K562 (cell line): ENCODE measurements at regions not wholly inside any gene's neighbourhood (a gene's known extent, or its start where the extent isn't known, plus 50 kb on each side); places are given as distances from the start of the nearest gene placed in this dataset.

Experiments
- ATAC-seq: fragments of 200-7000 bp; cut with Tn5 transposase; 3 replicates; pipeline ENCODE4 v1.9.1; 2020; ENCODE audit warnings: moderate library complexity
- BruUV-seq: library from RNA; stranded (reverse); fragments of 400-500 nt; replicated peaks from 2 replicates; lab custom pipeline; 2021; lab: Mats Ljungman, UMichigan
- CTCF ChIA-PET: fragments of 300-600 bp; formaldehyde crosslinking; extraction: SDS; loops from one replicate; lab custom pipeline; 2021; ENCODE audit warnings: low intra/inter-chr PET ratio; lab: Yijun Ruan, JAX
- POLR2A ChIA-PET: fragments of 300-600, 350-650 bp; sonication (Branson Sonifier 250); formaldehyde crosslinking; extraction: SDS; loops from one replicate; lab custom pipeline; 2021; ENCODE audit warnings: antibody characterized with exemption, inconsistent platforms; lab: Yijun Ruan, JAX
- DNase-seq, 4 experiments: peaks; one replicate each; pipeline versions ENCODE4 v3.0.0 to v3.0.0-alpha.2; 2011 to 2018; ENCODE audit warnings: low spot score in 3 of 4, mixed read lengths in 3 of 4; ENCODE audit errors: extremely low read depth in 1 of 4
- FAIRE-seq: peaks from 2 replicates; lab custom pipeline; 2011; peaks lifted over from hg19 to GRCh38; lab: Jason Lieb, UNC
- H2AFZ ChIP-seq: 2 replicates; pipeline ENCODE4 v1.6.0; 2011; ENCODE audit warnings: low read depth, low read length, control low read depth, inconsistent platforms
- H3K27ac ChIP-seq: fragments of 200-600 bp; 3 replicates; pipeline ENCODE4 v1.8.0; 2011; ENCODE audit warnings: low read depth, mild to moderate bottlenecking, control low read depth, inconsistent platforms, low read length, moderate library complexity, mixed read lengths; ENCODE audit errors: extremely low read depth
- H3K27me3 ChIP-seq, 2 experiments: fragments of 300-600 bp in 1 of 2; 2 replicates in 1 of 2; 3 replicates in 1 of 2; pipeline versions ENCODE4 v1.6.0 to v1.8.0; 2011; ENCODE audit warnings: inconsistent platforms in 2 of 2, low read length in 2 of 2, mild to moderate bottlenecking in 1 of 2, mixed read lengths in 1 of 2, moderate library complexity in 1 of 2; ENCODE audit not compliant: control insufficient read depth in 2 of 2, insufficient read depth in 2 of 2
- H3K36me3 ChIP-seq: fragments of 300-600 bp; 3 replicates; pipeline ENCODE4 v1.8.0; 2011; ENCODE audit warnings: mild to moderate bottlenecking, low read length, inconsistent platforms; ENCODE audit not compliant: control insufficient read depth, insufficient read depth
- H3K4me1 ChIP-seq, 2 experiments: fragments of 200-600 bp in 1 of 2; replicated peaks in 1 of 2; 2 replicates in 1 of 2; 3 replicates in 1 of 2; pipeline versions ENCODE4 v1.5.1 to v1.8.0; 2011; ENCODE audit warnings: inconsistent platforms in 2 of 2, low read length in 2 of 2, mild to moderate bottlenecking in 1 of 2, mixed read lengths in 1 of 2, moderate library complexity in 1 of 2; ENCODE audit not compliant: control insufficient read depth in 2 of 2, insufficient read depth in 2 of 2
- H3K4me2 ChIP-seq: 2 replicates; pipeline ENCODE4 v1.6.1; 2011; ENCODE audit warnings: low read length, control low read depth, inconsistent platforms, mixed read lengths; ENCODE audit not compliant: insufficient read depth
- H3K4me3 ChIP-seq: fragments of 200-600 bp; sonication (generic), shearing (Covaris generic); 2 replicates; pipeline ENCODE4 v1.5.1; 2016; ENCODE audit warnings: control low read depth, inconsistent platforms
- H3K79me2 ChIP-seq: fragments of 200-600 bp; 3 replicates; pipeline ENCODE4 v1.8.0; 2011; ENCODE audit warnings: low read length, inconsistent platforms; ENCODE audit not compliant: control insufficient read depth, insufficient read depth
- H3K9ac ChIP-seq, 2 experiments: 2 replicates each; pipeline versions ENCODE4 v1.6.0 to v1.6.1; 2011; ENCODE audit warnings: low read depth in 2 of 2, low read length in 2 of 2, control low read depth in 1 of 2, inconsistent platforms in 1 of 2, mild to moderate bottlenecking in 1 of 2, mixed read lengths in 1 of 2; ENCODE audit not compliant: insufficient read depth in 1 of 2
- H3K9me1 ChIP-seq: one replicate; pipeline ENCODE4 v1.6.0; 2011; ENCODE audit warnings: inconsistent platforms, mild to moderate bottlenecking, low read length, moderate library complexity; ENCODE audit not compliant: control insufficient read depth, insufficient read depth
- H3K9me3 ChIP-seq: replicated peaks from 2 replicates; pipeline ENCODE4 v1.5.1; 2011; ENCODE audit warnings: low read depth, low read length, inconsistent platforms; ENCODE audit not compliant: control insufficient read depth, insufficient read depth
- H4K20me1 ChIP-seq: replicated peaks from 2 replicates; pipeline ENCODE4 v1.6.1; 2011; ENCODE audit warnings: low read length, inconsistent platforms, mixed read lengths; ENCODE audit not compliant: control insufficient read depth, insufficient read depth
- CEBPG ChIP-seq, 3 experiments: fragments of 200-800 bp in 1 of 3; sonication (Bioruptor generic) in 1 of 3; sonication (generic) in 1 of 3; formaldehyde crosslinking in 1 of 3; IDR thresholded peaks in 2 of 3; conservative IDR thresholded peaks in 1 of 3; 2 replicates each; pipeline versions ENCODE4 v1.6.1 to v1.8.0; 2016 to 2022; ENCODE audit warnings: missing compliant biosample characterization in 2 of 3, missing genetic modification characterization in 2 of 3, mild to moderate bottlenecking in 1 of 3, missing genetic modification reagents in 1 of 3
- DMBX1 ChIP-seq: fragments of 250-450 bp; sonication (Bioruptor Pico); IDR thresholded peaks from 2 replicates; pipeline ENCODE4 v1.8.0; 2022; ENCODE audit warnings: inconsistent platforms, mild to moderate bottlenecking, moderate library complexity, borderline replicate concordance
- FOXA1 ChIP-seq: fragments of 450-650 bp; IDR thresholded peaks from 2 replicates; pipeline ENCODE4 v1.6.1; 2016; ENCODE audit warnings: mild to moderate bottlenecking, borderline replicate concordance
- NR2C1 ChIP-seq, 2 experiments: fragments of 450-650 bp; IDR thresholded peaks; 2 replicates each; pipeline ENCODE4 v1.6.1; 2017; ENCODE audit warnings: mild to moderate bottlenecking in 2 of 2, antibody characterized with exemption in 1 of 2, inconsistent platforms in 1 of 2, missing compliant biosample characterization in 1 of 2, missing genetic modification characterization in 1 of 2
- NUFIP1 ChIP-seq: fragments of 450-650 bp; IDR thresholded peaks from 2 replicates; pipeline ENCODE4 v1.6.1; 2018; ENCODE audit not compliant: partially characterized antibody
- TRIM28 ChIP-seq: fragments of 450-650 bp; IDR thresholded peaks from 2 replicates; pipeline ENCODE4 v1.6.1; 2017
- ZNF512 ChIP-seq: IDR thresholded peaks from 2 replicates; pipeline ENCODE4 v1.6.1; 2016; ENCODE audit warnings: missing genetic modification characterization, missing compliant biosample characterization
- ZNF740 ChIP-seq, 3 experiments: fragments of 200-800 bp in 1 of 3; sonication (Bioruptor generic) in 1 of 3; sonication (generic) in 1 of 3; formaldehyde crosslinking in 1 of 3; IDR thresholded peaks; 2 replicates each; pipeline versions ENCODE4 v1.6.1 to v1.8.0; 2016 to 2022; ENCODE audit warnings: mild to moderate bottlenecking in 2 of 3, missing compliant biosample characterization in 2 of 3, missing genetic modification characterization in 2 of 3, missing genetic modification reagents in 1 of 3
- WGBS: fragments of 100-300 bp; shearing (Covaris generic); methylation state at CpG from one replicate; pipeline ENCODE4 v1.1.6; 2016; ENCODE audit warnings: low coverage, mixed read lengths; ENCODE audit not compliant: insufficient coverage; ENCODE audit errors: missing lambda C conversion rate; 5-methylcytosine and 5-hydroxymethylcytosine counted together
- in situ Hi-C: fragments of 300-500 bp; cut with MboI; formaldehyde crosslinking; loops from 4 replicates; pipeline ENCODE4 v1.15.0; 2018; ENCODE audit warnings: inconsistent platforms, mixed read lengths
- intact Hi-C: fragments of 100-400 bp; cut with micrococcal nuclease; formaldehyde crosslinking; loops from 2 replicates; pipeline ENCODE4 v1.14.2; 2022
- TF ChIP-seq, protein P1 (sequence below): sonication (generic); formaldehyde crosslinking; IDR thresholded peaks from 2 replicates; pipeline ENCODE4 v1.8.0; 2023; ENCODE audit warnings: missing genetic modification reagents, mild to moderate bottlenecking, borderline replicate concordance

DNA sequence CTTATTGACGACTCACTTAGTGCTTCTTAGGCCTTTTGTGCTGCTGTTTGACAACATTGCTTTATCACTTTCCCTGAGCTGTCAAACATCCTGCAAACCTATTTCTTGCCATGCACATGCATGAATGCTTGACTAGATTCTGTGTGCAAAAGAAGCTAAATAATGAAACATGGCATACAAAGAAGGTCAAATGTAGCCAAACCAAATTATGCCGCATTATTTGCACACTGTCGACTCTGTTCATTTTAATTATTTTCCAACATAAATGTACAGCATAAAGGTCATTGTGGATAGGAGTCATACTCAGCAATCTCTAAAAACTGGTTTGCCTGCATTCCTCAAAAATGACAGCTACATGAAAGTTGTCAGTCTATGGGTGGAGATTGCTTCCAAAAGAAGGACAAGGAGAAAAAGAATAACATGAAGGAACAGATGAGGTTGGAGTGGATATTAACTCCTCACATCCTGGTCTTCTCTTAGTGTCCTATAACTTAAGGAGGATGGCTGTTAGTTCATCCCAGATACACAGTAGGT lies 123.1 kb upstream of the STXBP5 start:
- Histone ChIP-seq H4K20me1 (no peaks in the 10 kb centered on the region), H3K27me3 (no peaks in the 10 kb centered on the region), H3K27ac (no peak overlapping the region), H2AFZ (no peak overlapping the region), H3K36me3 (no peaks in the 10 kb centered on the region), H3K9ac (no peak overlapping the region), H3K79me2 (no peaks in the 10 kb centered on the region), H3K9me1 (no peaks in the 10 kb centered on the region), H3K9me3 (no peaks in the 10 kb centered on the region), H3K4me3 (no peak overlapping the region), H3K4me2 (no peak overlapping the region), H3K4me1 (no peaks in the 10 kb centered on the region)
- TF ChIP-seq DMBX1 (CRISPR knock-in tag): no peak
- no peak for TF ChIP-seq NR2C1 (IDR thresholded peaks at IDR 0.05)
- no peak for TF ChIP-seq NR2C1 (tag; IDR thresholded peaks at IDR 0.05)
- TF ChIP-seq CEBPG (CRISPR knock-in tag; IDR thresholded peaks at IDR 0.05): no peak
- TF ChIP-seq CEBPG (tag; conservative IDR thresholded peaks at IDR 0.05 in 1 of 2, IDR thresholded peaks at IDR 0.05 in 1 of 2): no peak
- TF ChIP-seq, protein P1, sequence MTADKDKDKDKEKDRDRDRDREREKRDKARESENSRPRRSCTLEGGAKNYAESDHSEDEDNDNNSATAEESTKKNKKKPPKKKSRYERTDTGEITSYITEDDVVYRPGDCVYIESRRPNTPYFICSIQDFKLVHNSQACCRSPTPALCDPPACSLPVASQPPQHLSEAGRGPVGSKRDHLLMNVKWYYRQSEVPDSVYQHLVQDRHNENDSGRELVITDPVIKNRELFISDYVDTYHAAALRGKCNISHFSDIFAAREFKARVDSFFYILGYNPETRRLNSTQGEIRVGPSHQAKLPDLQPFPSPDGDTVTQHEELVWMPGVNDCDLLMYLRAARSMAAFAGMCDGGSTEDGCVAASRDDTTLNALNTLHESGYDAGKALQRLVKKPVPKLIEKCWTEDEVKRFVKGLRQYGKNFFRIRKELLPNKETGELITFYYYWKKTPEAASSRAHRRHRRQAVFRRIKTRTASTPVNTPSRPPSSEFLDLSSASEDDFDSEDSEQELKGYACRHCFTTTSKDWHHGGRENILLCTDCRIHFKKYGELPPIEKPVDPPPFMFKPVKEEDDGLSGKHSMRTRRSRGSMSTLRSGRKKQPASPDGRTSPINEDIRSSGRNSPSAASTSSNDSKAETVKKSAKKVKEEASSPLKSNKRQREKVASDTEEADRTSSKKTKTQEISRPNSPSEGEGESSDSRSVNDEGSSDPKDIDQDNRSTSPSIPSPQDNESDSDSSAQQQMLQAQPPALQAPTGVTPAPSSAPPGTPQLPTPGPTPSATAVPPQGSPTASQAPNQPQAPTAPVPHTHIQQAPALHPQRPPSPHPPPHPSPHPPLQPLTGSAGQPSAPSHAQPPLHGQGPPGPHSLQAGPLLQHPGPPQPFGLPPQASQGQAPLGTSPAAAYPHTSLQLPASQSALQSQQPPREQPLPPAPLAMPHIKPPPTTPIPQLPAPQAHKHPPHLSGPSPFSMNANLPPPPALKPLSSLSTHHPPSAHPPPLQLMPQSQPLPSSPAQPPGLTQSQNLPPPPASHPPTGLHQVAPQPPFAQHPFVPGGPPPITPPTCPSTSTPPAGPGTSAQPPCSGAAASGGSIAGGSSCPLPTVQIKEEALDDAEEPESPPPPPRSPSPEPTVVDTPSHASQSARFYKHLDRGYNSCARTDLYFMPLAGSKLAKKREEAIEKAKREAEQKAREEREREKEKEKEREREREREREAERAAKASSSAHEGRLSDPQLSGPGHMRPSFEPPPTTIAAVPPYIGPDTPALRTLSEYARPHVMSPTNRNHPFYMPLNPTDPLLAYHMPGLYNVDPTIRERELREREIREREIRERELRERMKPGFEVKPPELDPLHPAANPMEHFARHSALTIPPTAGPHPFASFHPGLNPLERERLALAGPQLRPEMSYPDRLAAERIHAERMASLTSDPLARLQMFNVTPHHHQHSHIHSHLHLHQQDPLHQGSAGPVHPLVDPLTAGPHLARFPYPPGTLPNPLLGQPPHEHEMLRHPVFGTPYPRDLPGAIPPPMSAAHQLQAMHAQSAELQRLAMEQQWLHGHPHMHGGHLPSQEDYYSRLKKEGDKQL (CRISPR knock-in tag): no peak
- TF ChIP-seq ZNF512: no peak
- no peak for TF ChIP-seq NUFIP1
- TF ChIP-seq TRIM28: no peak
- TF ChIP-seq FOXA1: no peak
- TF ChIP-seq ZNF740 (CRISPR knock-in tag; IDR thresholded peaks at IDR 0.05): no peak
- TF ChIP-seq ZNF740 (tag; IDR thresholded peaks at IDR 0.05): no peak
- ATAC-seq (no peak), DNase-seq (no peak), FAIRE-seq (no peak)
- CTCF ChIA-PET: no interaction called here
- in situ Hi-C loops (no loop called here), intact Hi-C loops (no loop called here)
- BruUV-seq: no TSS peak
- POLR2A ChIA-PET: interaction anchor here (0.7 to 1.2 kb wide), 3 partner anchors 11 to 27 kb away, joined by 3 read pairs; no protein-coding TSS in a partner anchor
- 44% methylated on average over 3 of the region's 3 CpGs for WGBS
